Heart right ventricle (tissue), 16 donors: ENCODE measurements at regions not wholly inside any gene's neighbourhood (a gene's known extent, or its start where the extent isn't known, plus 50 kb on each side); places are given as distances from the start of the nearest gene placed in this dataset.

Experiments used
- ATAC-seq, 8 donors: fragments of 200-7000 bp; cut with Tn5 transposase; one replicate each; pipeline ENCODE4 v1.9.1; 2020; ENCODE audit warnings: mild to moderate bottlenecking in 8 of 8, moderate library complexity in 8 of 8, moderate number of reproducible peaks in 1 of 8
- DNase-seq, 2 donors: peaks; one replicate each; pipeline ENCODE4 v3.0.0-alpha.2; 2020
- H3K27ac ChIP-seq, 10 donors: fragments of 200-600 bp; sonication (generic) in 2 of 10; one replicate each; pipeline versions ENCODE4 v1.5.0 to v1.8.0; 2020 to 2022; ENCODE audit warnings: mild to moderate bottlenecking in 3 of 10
- H3K27me3 ChIP-seq, 7 donors: fragments of 200-600 bp; one replicate each; pipeline ENCODE4 v1.8.0; 2021 to 2022; ENCODE audit warnings: mild to moderate bottlenecking in 2 of 7
- H3K36me3 ChIP-seq, 9 donors: fragments of 200-600 bp; sonication (generic) in 1 of 9; one replicate each; pipeline versions ENCODE4 v1.5.0 to v1.8.0; 2020 to 2022; ENCODE audit warnings: mild to moderate bottlenecking in 2 of 9
- H3K4me1 ChIP-seq, 9 donors: fragments of 200-600 bp; sonication (generic) in 1 of 9; one replicate each; pipeline versions ENCODE4 v1.5.0 to v1.8.0; 2020 to 2022; ENCODE audit warnings: mild to moderate bottlenecking in 4 of 9
- H3K4me3 ChIP-seq, 10 donors: fragments of 200-600 bp; sonication (generic) in 2 of 10; one replicate each; pipeline versions ENCODE4 v1.5.0 to v1.8.0; 2020 to 2022; ENCODE audit warnings: mild to moderate bottlenecking in 7 of 10, moderate library complexity in 2 of 10
- H3K9me3 ChIP-seq, 11 donors: fragments of 200-600 bp in 10 of 11; sonication (generic) in 2 of 11; one replicate each; pipeline versions ENCODE4 v1.5.0 to v1.8.0; 2013 to 2022; ENCODE audit warnings: mild to moderate bottlenecking in 2 of 11, control low read depth in 1 of 11, moderate library complexity in 1 of 11
- WGBS, 2 donors: extraction: QIAGEN DNeasy Blood & Tissue Kit; methylation state at CpG; one replicate each; pipeline ENCODE4 v1.1.7; 2013; ENCODE audit warnings: inconsistent platforms in 1 of 2; 5-methylcytosine and 5-hydroxymethylcytosine counted together
- intact Hi-C, 10 donors: fragments of 100-400 bp; cut with DNase I; formaldehyde crosslinking; loops; one replicate each; pipeline versions ENCODE4 v1.11.1 to v1.14.2; 2022
- TF ChIP-seq, protein P1 (sequence below), 9 donors: fragments of 200-600 bp; sonication (generic) in 2 of 9; IDR thresholded peaks; one replicate each; pipeline versions ENCODE4 v1.5.0 to v1.8.0; 2021 to 2022; ENCODE audit warnings: antibody characterized with exemption in 9 of 9, mild to moderate bottlenecking in 5 of 9, moderate library complexity in 1 of 9
- donor health status: Arrhythmogenic right ventricular cardiomyopathy.
- donor health status: ischemic (EF 13 %, LVEDD 7.1; RV severe dilation, severe dysfunction).
- donor health status: healthy with polysubstance abuse.
- donor health status: DM: no; HTN: yes; CAD: no.
- donor health status: DM: no; HTN: no; CAD: no.
- donor health status: ischemic (EF 25% LVEDD 6.9; RV normal size, moderate dysfunction).
- donor health status: ischemic (EF 25% LVEDD 5.7; RV mildly dilated, moderate dysfunction).
- donor health status: healthy.
- donor health status: DM: yes; HTN: yes; CAD: no.
- donor health status: Ischemic cardiomyopathy.
- donor health status: ischemic (EF 35%, LVEDD 5.7; RV mildly dilated, moderate dysfunction).
- donor health status: nonischemic (EF 11% LVEDD 7.7; RV severe dilation, severe dysfunction).
- donor health status: DM: yes; HTN: yes; CAD: no.
- donor health status: PGD.
- donor health status: ischemic (EF 29% LVEDD 5.4; RV normal size, mild dysfunction).
- donor health status: nonischemic (EF 23%, LVEDD 6.1; RV moderate dilation, normal function).

DNA sequence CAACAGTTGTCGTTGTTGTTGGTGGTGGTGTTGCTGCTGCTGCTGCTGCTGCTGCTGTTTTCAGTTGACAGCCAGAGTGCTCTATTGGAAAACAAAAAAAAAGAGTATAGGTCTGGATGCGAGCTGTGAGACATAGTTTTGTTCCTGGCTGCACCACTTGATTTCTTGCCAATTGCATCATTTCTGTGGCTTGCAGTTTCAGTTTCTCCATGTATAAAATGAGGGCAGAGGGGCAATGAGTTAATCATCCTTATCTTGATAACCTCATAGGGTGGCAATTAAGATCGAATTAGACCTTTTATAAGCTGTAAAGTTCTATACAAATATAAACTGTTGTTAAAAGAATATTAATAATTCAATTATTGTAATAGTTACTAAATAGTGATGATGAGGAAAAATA, 156.7 kb downstream of the DMRTA2 start:
- Histone ChIP-seq H3K27me3 (peaks cover 0 to 6% (median 0%) of the 10 kb centered on the region in 7 donors), H3K27ac (peak overlapping the region in 1 of 10 donors; percentile 40), H3K4me1 (peaks cover 0 to 14% (median 0%) of the 10 kb centered on the region in 9 donors), H3K36me3 (no peaks in the 10 kb centered on the region), H3K4me3 (no peak overlapping the region), H3K9me3 (no peaks in the 10 kb centered on the region)
- no peak for DNase-seq
- intact Hi-C loops = no loop called here
- 44 to 48% methylated on average over 3 of the region's 3 CpGs for WGBS, 2 donors
- ATAC-seq = peak in 1 of 8 donors; percentile 50
- TF ChIP-seq, protein P1, sequence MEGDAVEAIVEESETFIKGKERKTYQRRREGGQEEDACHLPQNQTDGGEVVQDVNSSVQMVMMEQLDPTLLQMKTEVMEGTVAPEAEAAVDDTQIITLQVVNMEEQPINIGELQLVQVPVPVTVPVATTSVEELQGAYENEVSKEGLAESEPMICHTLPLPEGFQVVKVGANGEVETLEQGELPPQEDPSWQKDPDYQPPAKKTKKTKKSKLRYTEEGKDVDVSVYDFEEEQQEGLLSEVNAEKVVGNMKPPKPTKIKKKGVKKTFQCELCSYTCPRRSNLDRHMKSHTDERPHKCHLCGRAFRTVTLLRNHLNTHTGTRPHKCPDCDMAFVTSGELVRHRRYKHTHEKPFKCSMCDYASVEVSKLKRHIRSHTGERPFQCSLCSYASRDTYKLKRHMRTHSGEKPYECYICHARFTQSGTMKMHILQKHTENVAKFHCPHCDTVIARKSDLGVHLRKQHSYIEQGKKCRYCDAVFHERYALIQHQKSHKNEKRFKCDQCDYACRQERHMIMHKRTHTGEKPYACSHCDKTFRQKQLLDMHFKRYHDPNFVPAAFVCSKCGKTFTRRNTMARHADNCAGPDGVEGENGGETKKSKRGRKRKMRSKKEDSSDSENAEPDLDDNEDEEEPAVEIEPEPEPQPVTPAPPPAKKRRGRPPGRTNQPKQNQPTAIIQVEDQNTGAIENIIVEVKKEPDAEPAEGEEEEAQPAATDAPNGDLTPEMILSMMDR (IDR thresholded peaks at IDR 0.05) = no peak

DNA sequence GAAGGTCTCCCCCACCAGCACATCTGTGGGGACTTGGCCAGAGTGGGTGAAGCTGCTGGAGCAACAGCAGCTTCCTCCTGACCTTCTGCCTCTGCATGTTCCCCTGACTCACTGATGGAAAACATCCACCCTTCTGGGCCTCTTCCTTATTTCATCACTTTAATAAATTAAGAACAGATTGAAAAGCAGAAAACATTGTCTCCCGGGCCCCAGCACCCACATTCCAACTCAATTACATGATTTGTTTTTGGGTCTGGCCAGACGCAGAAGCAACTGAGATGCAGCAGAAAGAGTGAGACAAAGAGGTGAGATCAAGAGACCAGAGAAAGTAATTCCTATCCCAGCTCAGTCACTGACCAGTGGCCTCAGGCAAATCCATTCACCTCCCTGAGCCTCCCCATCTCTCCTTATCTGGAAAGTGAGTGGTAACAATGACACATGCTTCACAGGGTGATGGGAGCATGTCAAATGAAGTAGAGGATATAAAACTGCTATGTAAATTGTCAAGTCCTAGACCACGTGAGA, 157.1 kb downstream of the ELAVL4 start:
- TF ChIP-seq, protein P1 (IDR thresholded peaks at IDR 0.05) = no peak
- 38 to 41% methylated on average over 3 of the region's 3 CpGs for WGBS, 2 donors
- H3K36me3 ChIP-seq = no peaks in the 10 kb centered on the region
- no peaks in the 10 kb centered on the region for H3K9me3 ChIP-seq
- H3K4me3 ChIP-seq = no peak overlapping the region
- H3K27me3 ChIP-seq = peaks cover 0 to 5% (median 0%) of the 10 kb centered on the region in 7 donors
- peak in 1 of 2 donors; percentile 15 for DNase-seq
- H3K4me1 ChIP-seq = peaks cover 0 to 14% (median 0%) of the 10 kb centered on the region in 9 donors
- ATAC-seq = peak in 4 of 8 donors; percentile 28 to 89 (median 48)
- H3K27ac ChIP-seq = peak overlapping the region in 1 of 10 donors; percentile 40
- intact Hi-C loops = no loop called here

DNA sequence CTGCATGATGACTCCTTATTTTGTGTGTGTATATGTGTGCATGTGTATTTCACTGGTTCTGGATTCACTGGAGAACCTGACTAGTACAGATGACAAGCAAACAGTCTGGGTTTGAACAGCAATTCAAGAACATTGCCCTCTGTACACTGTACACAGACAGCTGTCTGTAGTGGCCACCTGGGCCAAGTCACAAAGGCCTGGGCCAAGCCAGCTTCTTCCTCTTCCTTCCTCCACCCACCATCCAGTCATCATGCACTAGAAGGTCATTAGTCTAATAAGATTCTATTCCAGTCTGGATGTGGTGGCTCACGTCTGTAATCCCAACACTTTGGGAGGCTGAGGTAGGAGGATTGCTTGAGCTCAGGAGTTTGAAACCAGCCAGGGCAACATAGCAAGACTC, 155.9 kb downstream of the ELAVL4 start:
- peaks cover 0 to 14% (median 0%) of the 10 kb centered on the region in 9 donors for H3K4me1 ChIP-seq
- intact Hi-C loops = no loop called here
- ATAC-seq (no peak), DNase-seq (no peak)
- no peak overlapping the region for H3K27ac ChIP-seq
- no peaks in the 10 kb centered on the region for H3K9me3 ChIP-seq
- TF ChIP-seq, protein P1 (IDR thresholded peaks at IDR 0.05) = no peak
- no peaks in the 10 kb centered on the region for H3K36me3 ChIP-seq
- peaks cover 0 to 5% (median 0%) of the 10 kb centered on the region in 7 donors for H3K27me3 ChIP-seq
- 73 to 78% methylated on average over 1 of the region's 1 CpG for WGBS, 2 donors
- H3K4me3 ChIP-seq = no peak overlapping the region

DNA sequence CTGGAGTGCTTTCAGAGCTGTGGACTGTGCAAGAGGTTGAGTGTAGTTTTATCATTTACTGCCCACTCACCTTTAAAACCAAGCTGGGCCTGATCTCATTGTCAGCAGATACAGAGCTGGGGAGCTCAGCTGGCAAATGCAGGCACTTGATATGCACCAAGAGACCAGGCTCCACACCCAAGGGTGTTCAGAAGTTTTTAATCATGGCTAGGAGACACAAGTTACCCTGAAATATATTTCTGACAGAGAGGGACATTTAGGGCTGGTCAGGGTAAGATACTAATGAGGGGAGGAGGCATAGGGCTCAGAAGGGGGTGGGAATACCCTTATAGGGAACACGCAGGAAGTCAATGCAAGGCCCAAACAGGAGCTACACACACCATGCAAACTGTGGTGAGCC, 153.7 kb downstream of the ELAVL4 start:
- Histone ChIP-seq H3K27ac (no peak overlapping the region), H3K9me3 (no peaks in the 10 kb centered on the region), H3K27me3 (peaks cover 0 to 8% (median 0%) of the 10 kb centered on the region in 7 donors), H3K4me1 (peaks cover 0 to 14% (median 0%) of the 10 kb centered on the region in 9 donors), H3K4me3 (no peak overlapping the region), H3K36me3 (no peaks in the 10 kb centered on the region)
- TF ChIP-seq, protein P1 (IDR thresholded peaks at IDR 0.05) = no peak
- intact Hi-C loops = no loop called here
- ATAC-seq (no peak), DNase-seq (no peak)
- WGBS, 2 donors = 48 to 69% methylated on average over 1 of the region's 1 CpG
